Body of pancreas (tissue), 4 donors: ENCODE measurements at regions not wholly inside any gene's neighbourhood (a gene's known extent, or its start where the extent isn't known, plus 50 kb on each side); places are given as distances from the start of the nearest gene placed in this dataset.

Experiments
- CTCF ChIP-seq, 7 experiments: fragments of 450-650 bp in 4 of 7; fragments of 200-600 bp in 3 of 7; sonication (generic) in 3 of 7; IDR thresholded peaks; one replicate each; pipeline ENCODE4 v1.5.1; 2016 to 2019; ENCODE audit warnings: antibody characterized with exemption in 7 of 7
- POLR2A ChIP-seq, 3 donors: fragments of 450-650 bp; IDR thresholded peaks; one replicate each; pipeline ENCODE4 v1.6.1; 2016; ENCODE audit warnings: antibody characterized with exemption in 3 of 3, mild to moderate bottlenecking in 2 of 3

GRCh38 chr4:83725336-83726085 is 189.6 kb downstream of the GPAT3 start:
- TF ChIP-seq CTCF (IDR thresholded peaks at IDR 0.05): no peak
- no peak for TF ChIP-seq POLR2A (IDR thresholded peaks at IDR 0.05)
